Activated CD4-positive, alpha-beta memory T cell treated with anti-CD3 and anti-CD28 coated beads for 36 hours (primary cell): ENCODE measurements at regions not wholly inside any gene's neighbourhood (a gene's known extent, or its start where the extent isn't known, plus 50 kb on each side); places are given as distances from the start of the nearest gene placed in this dataset.

Experiments
- CTCF ChIA-PET: fragments of 350-600 bp; sonication (Branson Sonifier 250); formaldehyde crosslinking; loops from one replicate; lab custom pipeline; 2021; ENCODE audit warnings: antibody characterized with exemption, inconsistent platforms; lab: Charles Lee
- POLR2A ChIA-PET: fragments of 350-600 bp; sonication (Branson Sonifier 250); formaldehyde crosslinking; loops from one replicate; lab custom pipeline; 2021; ENCODE audit warnings: antibody characterized with exemption; lab: Charles Lee
- DNase-seq: peaks from one replicate; pipeline ENCODE4 v3.0.0-alpha.2; 2020
- H3K27ac Mint-ChIP-seq: one replicate; pipeline ENCODE4 v1.8.0; 2021; ENCODE audit warnings: mixed read lengths
- H3K27me3 Mint-ChIP-seq: one replicate; pipeline ENCODE4 v1.8.0; 2021; ENCODE audit warnings: mixed read lengths
- H3K36me3 Mint-ChIP-seq: one replicate; pipeline ENCODE4 v1.8.0; 2021; ENCODE audit warnings: mixed read lengths
- H3K4me1 Mint-ChIP-seq: one replicate; pipeline ENCODE4 v1.8.0; 2021; ENCODE audit warnings: low read depth, mixed read lengths
- H3K4me3 Mint-ChIP-seq: one replicate; pipeline ENCODE4 v1.8.0; 2021; ENCODE audit warnings: mild to moderate bottlenecking, mixed read lengths
- H3K9me3 Mint-ChIP-seq: one replicate; pipeline ENCODE4 v1.8.0; 2021; ENCODE audit warnings: mixed read lengths
- intact Hi-C: fragments of 100-400 bp; cut with micrococcal nuclease; formaldehyde crosslinking; loops from one replicate; pipeline ENCODE4 v1.15.1; 2023

DNA sequence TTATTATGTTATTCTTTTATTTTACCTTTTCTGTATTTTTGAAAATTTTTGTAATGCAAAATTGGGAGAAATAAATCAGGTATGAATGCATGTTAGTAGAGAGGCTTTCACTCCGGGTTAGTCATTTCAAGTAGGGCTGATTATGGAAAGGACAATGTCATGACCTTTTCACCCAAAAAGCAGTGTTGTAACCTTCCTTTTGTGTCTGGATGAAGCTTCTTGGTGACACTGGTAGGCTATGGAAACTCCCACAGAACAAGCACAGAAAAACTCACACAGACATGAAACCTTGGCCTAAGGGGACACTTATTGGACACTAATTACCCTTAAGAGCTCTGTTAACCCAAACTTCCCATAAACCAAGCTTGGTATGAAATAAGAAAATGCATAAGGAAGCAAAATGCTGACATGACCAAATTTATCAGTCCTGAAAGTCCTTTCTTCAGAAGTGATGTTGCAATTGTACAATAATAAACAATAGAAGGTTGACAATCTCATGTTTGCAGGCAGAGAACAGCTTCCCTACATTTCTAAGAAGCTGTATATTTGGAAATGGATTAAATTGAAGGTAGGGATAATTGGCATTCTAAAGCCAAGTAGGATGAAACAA lies 70.0 kb upstream of the KCNJ15 start:
- Mint-ChIP-seq H3K27ac (no peak overlapping the region), H3K4me1 (no peaks in the 10 kb centered on the region), H3K4me3 (no peak overlapping the region), H3K9me3 (peaks cover 6% of the 10 kb centered on the region), H3K27me3 (no peaks in the 10 kb centered on the region), H3K36me3 (no peaks in the 10 kb centered on the region)
- no peak for DNase-seq
- intact Hi-C loops, result no loop called here
- CTCF ChIA-PET, result interaction anchor here (1.0 kb wide), 1 partner anchor 30 kb away, joined by 3 read pairs; no protein-coding TSS in a partner anchor
- POLR2A ChIA-PET, result no interaction called here

DNA sequence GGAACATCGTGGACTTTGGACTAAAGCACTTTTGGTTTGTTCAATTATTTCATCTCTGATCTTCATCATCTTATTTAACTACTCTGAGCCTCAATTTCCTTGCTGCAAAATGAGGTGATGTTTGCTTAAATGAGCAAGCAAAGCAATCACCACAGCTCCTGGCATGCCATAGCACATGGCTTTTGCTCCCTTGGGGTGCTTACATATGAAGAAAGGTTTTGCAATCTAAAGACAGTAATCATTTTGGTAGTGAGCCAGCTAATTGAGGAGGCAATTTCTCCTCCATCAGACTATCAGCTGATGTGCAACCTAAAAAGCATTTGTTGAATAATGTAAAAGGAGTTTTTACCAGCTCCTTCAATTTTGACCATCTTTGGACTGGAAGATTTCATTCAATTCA lies 68.8 kb upstream of the KCNJ15 start:
- H3K4me1 Mint-ChIP-seq, result no peaks in the 10 kb centered on the region
- intact Hi-C loops, result no loop called here
- peaks cover 6% of the 10 kb centered on the region for H3K9me3 Mint-ChIP-seq
- CTCF ChIA-PET, result interaction anchor here (1.0 to 1.3 kb wide), 3 partner anchors 27 to 164 kb away, joined by 4 read pairs; no protein-coding TSS in a partner anchor
- no peaks in the 10 kb centered on the region for H3K36me3 Mint-ChIP-seq
- no peak overlapping the region for H3K27ac Mint-ChIP-seq
- DNase-seq, result no peak
- POLR2A ChIA-PET, result no interaction called here
- no peaks in the 10 kb centered on the region for H3K27me3 Mint-ChIP-seq
- H3K4me3 Mint-ChIP-seq, result no peak overlapping the region

- H3K9me3 Mint-ChIP-seq, result no peaks in the 10 kb centered on the region
- CTCF ChIA-PET, result no interaction called here
- H3K4me3 Mint-ChIP-seq, result no peak overlapping the region
- no peaks in the 10 kb centered on the region for H3K36me3 Mint-ChIP-seq
- H3K4me1 Mint-ChIP-seq, result no peaks in the 10 kb centered on the region
- intact Hi-C loops, result no loop called here
- no peak for DNase-seq
- peaks cover 3% of the 10 kb centered on the region for H3K27me3 Mint-ChIP-seq
- POLR2A ChIA-PET, result no interaction called here
- H3K27ac Mint-ChIP-seq, result no peak overlapping the region
Measured at GRCh38 chr21:38196036-38196435, 60.8 kb upstream of the KCNJ15 start.

DNA sequence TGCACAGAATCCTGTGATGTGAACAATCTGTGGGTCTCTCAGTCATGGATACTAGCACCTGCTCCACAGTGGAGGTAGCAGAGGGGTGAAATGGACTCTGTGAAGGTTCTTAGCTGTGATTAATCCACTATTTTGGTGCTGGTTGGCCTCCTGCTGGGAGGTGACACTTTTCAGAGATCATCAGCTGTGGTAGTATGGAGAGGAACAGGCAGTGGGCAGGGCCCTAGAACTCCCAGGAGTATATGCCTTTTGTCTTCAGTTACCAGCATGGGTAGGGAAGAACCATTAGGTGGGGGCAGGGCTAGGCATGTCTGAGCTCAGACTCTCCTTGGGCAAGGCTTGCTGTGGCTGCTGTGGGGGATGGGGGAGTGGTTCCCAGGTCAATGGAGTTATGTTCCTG lies 54.0 kb upstream of the KCNJ15 start:
- no peak for DNase-seq
- Mint-ChIP-seq H3K36me3 (no peaks in the 10 kb centered on the region), H3K4me1 (no peaks in the 10 kb centered on the region), H3K27me3 (peaks cover 3% of the 10 kb centered on the region), H3K4me3 (no peak overlapping the region), H3K9me3 (no peaks in the 10 kb centered on the region), H3K27ac (no peak overlapping the region)
- ChIA-PET CTCF (interaction anchor here (0.9 to 1.0 kb wide), 2 partner anchors 12 to 149 kb away, joined by 3 read pairs; no protein-coding TSS in a partner anchor), POLR2A (no interaction called here)
- intact Hi-C loops, result no loop called here

- H3K4me1 Mint-ChIP-seq, result peaks cover 2% of the 10 kb centered on the region
- ChIA-PET POLR2A (no interaction called here), CTCF (interaction anchor here (1.0 kb wide), 1 partner anchor 149 kb away, joined by 3 read pairs; no protein-coding TSS in a partner anchor)
- H3K27ac Mint-ChIP-seq, result no peak overlapping the region
- no peak overlapping the region for H3K4me3 Mint-ChIP-seq
- DNase-seq, result no peak
- peaks cover 5% of the 10 kb centered on the region for H3K27me3 Mint-ChIP-seq
- no peaks in the 10 kb centered on the region for H3K9me3 Mint-ChIP-seq
- H3K36me3 Mint-ChIP-seq, result no peaks in the 10 kb centered on the region
- intact Hi-C loops, result no loop called here
Measured at GRCh38 chr21:38203229-38203628, 53.6 kb upstream of the KCNJ15 start.

DNA sequence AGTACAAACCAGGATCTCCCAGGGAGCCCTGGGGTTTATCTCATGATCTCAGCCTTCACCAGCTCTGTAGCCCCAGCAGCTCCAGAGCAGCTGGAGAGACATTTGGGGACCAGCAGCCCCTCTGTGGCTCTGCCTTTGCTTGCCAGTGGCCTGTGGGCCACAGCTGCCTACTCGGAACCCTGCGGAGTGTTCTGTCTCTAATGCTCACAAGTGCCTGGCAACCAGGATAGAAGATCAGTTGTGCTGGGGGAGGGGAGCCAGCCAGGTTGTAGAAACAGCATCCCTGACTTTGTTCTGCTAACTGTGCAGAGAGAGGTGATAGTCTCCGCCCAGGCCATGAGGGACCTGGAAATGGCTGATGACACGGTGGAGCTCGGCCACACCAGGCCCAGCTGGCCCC lies 50.9 kb upstream of the KCNJ15 start:
- DNase-seq, result no peak
- POLR2A ChIA-PET, result no interaction called here

GRCh38 chr21:38206646-38207045 lies 50.1 kb upstream of the KCNJ15 start:
- H3K36me3 Mint-ChIP-seq, result no peaks in the 10 kb centered on the region
- no peak overlapping the region for H3K4me3 Mint-ChIP-seq
- H3K4me1 Mint-ChIP-seq, result peaks cover 3% of the 10 kb centered on the region
- intact Hi-C loops, result no loop called here
- CTCF ChIA-PET, result no interaction called here
- POLR2A ChIA-PET, result no interaction called here
- H3K27ac Mint-ChIP-seq, result no peak overlapping the region
- H3K27me3 Mint-ChIP-seq, result peaks cover 16% of the 10 kb centered on the region
- DNase-seq, result no peak
- H3K9me3 Mint-ChIP-seq, result no peaks in the 10 kb centered on the region

More for the DNA sequence above, 50.9 kb upstream of the KCNJ15 start:
- CTCF ChIA-PET, result no interaction called here
- intact Hi-C loops, result no loop called here
- no peaks in the 10 kb centered on the region for H3K9me3 Mint-ChIP-seq
- no peak overlapping the region for H3K4me3 Mint-ChIP-seq
- H3K36me3 Mint-ChIP-seq, result no peaks in the 10 kb centered on the region
- H3K27ac Mint-ChIP-seq, result no peak overlapping the region
- peaks cover 12% of the 10 kb centered on the region for H3K27me3 Mint-ChIP-seq
- H3K4me1 Mint-ChIP-seq, result peaks cover 3% of the 10 kb centered on the region
